K562 (cell line): ENCODE measurements at regions not wholly inside any gene's neighbourhood (a gene's known extent, or its start where the extent isn't known, plus 50 kb on each side); places are given as distances from the start of the nearest gene placed in this dataset.

Experiments
- ATAC-seq: fragments of 200-7000 bp; cut with Tn5 transposase; 3 replicates; pipeline ENCODE4 v1.9.1; 2020; ENCODE audit warnings: moderate library complexity
- BruUV-seq: library from RNA; stranded (reverse); fragments of 400-500 nt; replicated peaks from 2 replicates; lab custom pipeline; 2021; lab: Mats Ljungman, UMichigan
- CTCF ChIA-PET: fragments of 300-600 bp; formaldehyde crosslinking; extraction: SDS; loops from one replicate; lab custom pipeline; 2021; ENCODE audit warnings: low intra/inter-chr PET ratio; lab: Yijun Ruan, JAX
- POLR2A ChIA-PET: fragments of 300-600, 350-650 bp; sonication (Branson Sonifier 250); formaldehyde crosslinking; extraction: SDS; loops from one replicate; lab custom pipeline; 2021; ENCODE audit warnings: antibody characterized with exemption, inconsistent platforms; lab: Yijun Ruan, JAX
- DNase-seq, 4 experiments: peaks; one replicate each; pipeline versions ENCODE4 v3.0.0 to v3.0.0-alpha.2; 2011 to 2018; ENCODE audit warnings: low spot score in 3 of 4, mixed read lengths in 3 of 4; ENCODE audit errors: extremely low read depth in 1 of 4
- FAIRE-seq: peaks from 2 replicates; lab custom pipeline; 2011; peaks lifted over from hg19 to GRCh38; lab: Jason Lieb, UNC
- H2AFZ ChIP-seq: 2 replicates; pipeline ENCODE4 v1.6.0; 2011; ENCODE audit warnings: low read depth, low read length, control low read depth, inconsistent platforms
- H3K27ac ChIP-seq: fragments of 200-600 bp; 3 replicates; pipeline ENCODE4 v1.8.0; 2011; ENCODE audit warnings: low read depth, mild to moderate bottlenecking, control low read depth, inconsistent platforms, low read length, moderate library complexity, mixed read lengths; ENCODE audit errors: extremely low read depth
- H3K27me3 ChIP-seq, 2 experiments: fragments of 300-600 bp in 1 of 2; 2 replicates in 1 of 2; 3 replicates in 1 of 2; pipeline versions ENCODE4 v1.6.0 to v1.8.0; 2011; ENCODE audit warnings: inconsistent platforms in 2 of 2, low read length in 2 of 2, mild to moderate bottlenecking in 1 of 2, mixed read lengths in 1 of 2, moderate library complexity in 1 of 2; ENCODE audit not compliant: control insufficient read depth in 2 of 2, insufficient read depth in 2 of 2
- H3K36me3 ChIP-seq: fragments of 300-600 bp; 3 replicates; pipeline ENCODE4 v1.8.0; 2011; ENCODE audit warnings: mild to moderate bottlenecking, low read length, inconsistent platforms; ENCODE audit not compliant: control insufficient read depth, insufficient read depth
- H3K4me1 ChIP-seq, 2 experiments: fragments of 200-600 bp in 1 of 2; replicated peaks in 1 of 2; 2 replicates in 1 of 2; 3 replicates in 1 of 2; pipeline versions ENCODE4 v1.5.1 to v1.8.0; 2011; ENCODE audit warnings: inconsistent platforms in 2 of 2, low read length in 2 of 2, mild to moderate bottlenecking in 1 of 2, mixed read lengths in 1 of 2, moderate library complexity in 1 of 2; ENCODE audit not compliant: control insufficient read depth in 2 of 2, insufficient read depth in 2 of 2
- H3K4me2 ChIP-seq: 2 replicates; pipeline ENCODE4 v1.6.1; 2011; ENCODE audit warnings: low read length, control low read depth, inconsistent platforms, mixed read lengths; ENCODE audit not compliant: insufficient read depth
- H3K4me3 ChIP-seq: fragments of 200-600 bp; sonication (generic), shearing (Covaris generic); 2 replicates; pipeline ENCODE4 v1.5.1; 2016; ENCODE audit warnings: control low read depth, inconsistent platforms
- H3K79me2 ChIP-seq: fragments of 200-600 bp; 3 replicates; pipeline ENCODE4 v1.8.0; 2011; ENCODE audit warnings: low read length, inconsistent platforms; ENCODE audit not compliant: control insufficient read depth, insufficient read depth
- H3K9ac ChIP-seq, 2 experiments: 2 replicates each; pipeline versions ENCODE4 v1.6.0 to v1.6.1; 2011; ENCODE audit warnings: low read depth in 2 of 2, low read length in 2 of 2, control low read depth in 1 of 2, inconsistent platforms in 1 of 2, mild to moderate bottlenecking in 1 of 2, mixed read lengths in 1 of 2; ENCODE audit not compliant: insufficient read depth in 1 of 2
- H3K9me1 ChIP-seq: one replicate; pipeline ENCODE4 v1.6.0; 2011; ENCODE audit warnings: inconsistent platforms, mild to moderate bottlenecking, low read length, moderate library complexity; ENCODE audit not compliant: control insufficient read depth, insufficient read depth
- H3K9me3 ChIP-seq: replicated peaks from 2 replicates; pipeline ENCODE4 v1.5.1; 2011; ENCODE audit warnings: low read depth, low read length, inconsistent platforms; ENCODE audit not compliant: control insufficient read depth, insufficient read depth
- H4K20me1 ChIP-seq: replicated peaks from 2 replicates; pipeline ENCODE4 v1.6.1; 2011; ENCODE audit warnings: low read length, inconsistent platforms, mixed read lengths; ENCODE audit not compliant: control insufficient read depth, insufficient read depth
- BRF1 ChIP-seq: IDR thresholded peaks from 3 replicates; pipeline ENCODE4 v1.6.1; 2011; ENCODE audit warnings: borderline replicate concordance, mild to moderate bottlenecking; ENCODE audit not compliant: insufficient read length; ENCODE audit errors: extremely low read depth
- ETV1 ChIP-seq: fragments of 450-650 bp; conservative IDR thresholded peaks from 2 replicates; pipeline ENCODE4 v1.6.1; 2016; ENCODE audit warnings: missing genetic modification characterization, control low read depth, low read depth, missing compliant biosample characterization
- IFI16 ChIP-seq: fragments of 250-450 bp; sonication (Bioruptor Pico); IDR thresholded peaks from 2 replicates; pipeline ENCODE4 v2.1.2; 2022; ENCODE audit warnings: mild to moderate bottlenecking, inconsistent platforms
- KAT8 ChIP-seq: fragments of 450-650 bp; IDR thresholded peaks from 2 replicates; pipeline ENCODE4 v1.6.1; 2016; ENCODE audit warnings: low read depth, mild to moderate bottlenecking
- MAFF ChIP-seq: IDR thresholded peaks from 2 replicates; pipeline ENCODE4 v1.6.1; 2012; ENCODE audit warnings: low read length, improper control_type of control experiment
- NFRKB ChIP-seq: fragments of 450-650 bp; IDR thresholded peaks from 2 replicates; pipeline ENCODE4 v1.6.1; 2016; ENCODE audit warnings: low read depth
- POU5F1 ChIP-seq: fragments of 150-350 bp; IDR thresholded peaks from 2 replicates; pipeline ENCODE4 v1.6.1; 2014; ENCODE audit warnings: borderline replicate concordance, low read length, low read depth, mild to moderate bottlenecking; ENCODE audit not compliant: partially characterized antibody
- RAD21 ChIP-seq, 2 experiments: fragments of 250-450 bp in 1 of 2; fragments of 450-650 bp in 1 of 2; sonication (Bioruptor Pico) in 1 of 2; formaldehyde crosslinking in 1 of 2; IDR thresholded peaks in 1 of 2; conservative IDR thresholded peaks in 1 of 2; 2 replicates each; pipeline versions ENCODE4 v1.4.0 to v1.8.0; 2020 to 2022; ENCODE audit warnings: mild to moderate bottlenecking in 2 of 2, moderate library complexity in 1 of 2
- RBM25 ChIP-seq: fragments of 200-400 bp; formaldehyde crosslinking; IDR thresholded peaks from 2 replicates; pipeline ENCODE4 v1.6.1; 2018; ENCODE audit warnings: low read length, low read depth, moderate library complexity; ENCODE audit not compliant: severe bottlenecking
- ZBTB1 ChIP-seq: sonication (generic); formaldehyde crosslinking; IDR thresholded peaks from 2 replicates; pipeline ENCODE4 v1.8.1; 2023; ENCODE audit warnings: missing genetic modification reagents, low read depth, mild to moderate bottlenecking, borderline replicate concordance
- WGBS: fragments of 100-300 bp; shearing (Covaris generic); methylation state at CpG from one replicate; pipeline ENCODE4 v1.1.6; 2016; ENCODE audit warnings: low coverage, mixed read lengths; ENCODE audit not compliant: insufficient coverage; ENCODE audit errors: missing lambda C conversion rate; 5-methylcytosine and 5-hydroxymethylcytosine counted together
- in situ Hi-C: fragments of 300-500 bp; cut with MboI; formaldehyde crosslinking; loops from 4 replicates; pipeline ENCODE4 v1.15.0; 2018; ENCODE audit warnings: inconsistent platforms, mixed read lengths
- intact Hi-C: fragments of 100-400 bp; cut with micrococcal nuclease; formaldehyde crosslinking; loops from 2 replicates; pipeline ENCODE4 v1.14.2; 2022
- TF ChIP-seq, protein P1 (sequence below): fragments of 450-650 bp; formaldehyde crosslinking; IDR thresholded peaks from 2 replicates; pipeline ENCODE4 v1.4.0; 2020; ENCODE audit warnings: mild to moderate bottlenecking, moderate library complexity
- TF ChIP-seq, protein P2 (sequence below): fragments of 250-450 bp; sonication (Bioruptor Pico); IDR thresholded peaks from 2 replicates; pipeline ENCODE4 v1.4.0; 2020; ENCODE audit warnings: borderline replicate concordance
- TF ChIP-seq, protein P3 (sequence below), 3 experiments: fragments of 200-800 bp in 1 of 3; sonication (Bioruptor generic) in 1 of 3; sonication (generic) in 1 of 3; formaldehyde crosslinking in 1 of 3; IDR thresholded peaks; 2 replicates each; pipeline versions ENCODE4 v1.6.1 to v1.8.0; 2016 to 2022; ENCODE audit warnings: mild to moderate bottlenecking in 2 of 3, missing compliant biosample characterization in 2 of 3, missing genetic modification characterization in 2 of 3, missing genetic modification reagents in 1 of 3
- TF ChIP-seq, protein P4 (sequence below): IDR thresholded peaks from 2 replicates; pipeline ENCODE4 v1.6.1; 2011; ENCODE audit not compliant: insufficient read length; ENCODE audit errors: extremely low read depth
- TF ChIP-seq, protein P5 (sequence below): fragments of 250-450 bp; sonication (Bioruptor Pico); IDR thresholded peaks from 2 replicates; pipeline ENCODE4 v1.8.0; 2021; ENCODE audit warnings: mild to moderate bottlenecking, moderate library complexity

DNA sequence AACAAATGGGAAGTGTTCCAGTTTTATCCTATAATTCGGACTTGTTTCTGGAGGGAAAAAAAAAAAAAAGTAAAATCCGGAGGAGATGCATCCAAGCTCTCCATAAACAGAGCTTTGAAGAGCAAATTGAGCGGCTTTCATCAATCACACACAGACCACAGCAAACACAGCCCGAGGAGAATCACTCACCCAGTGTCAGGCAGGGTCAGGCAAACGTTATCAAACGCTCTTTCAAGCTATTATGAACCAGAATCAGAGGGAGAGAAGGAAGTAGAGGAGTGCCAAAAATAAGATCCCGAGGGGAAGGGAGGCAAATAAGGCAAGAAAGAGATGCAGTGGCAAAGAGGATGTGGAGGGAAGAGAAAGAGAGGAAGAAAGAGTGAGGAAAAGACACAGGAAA, 188.3 kb upstream of the CAMK1G start:
- Histone ChIP-seq H3K79me2 (no peaks in the 10 kb centered on the region), H3K27me3 (peaks cover 0 to 5% of the 10 kb centered on the region in 2 experiments; a peak in 2 of 5 replicates), H3K4me1 (no peaks in the 10 kb centered on the region), H4K20me1 (no peaks in the 10 kb centered on the region; the same call in 1 of the 2 replicates), H3K9me1 (no peaks in the 10 kb centered on the region), H3K4me2 (no peak overlapping the region), H3K9me3 (no peaks in the 10 kb centered on the region), H3K9ac (no peak overlapping the region), H3K27ac (no peak overlapping the region), H3K36me3 (no peaks in the 10 kb centered on the region), H2AFZ (no peak overlapping the region), H3K4me3 (no peak overlapping the region)
- DNase-seq (no peak), ATAC-seq (no peak), FAIRE-seq (no peak)
- POLR2A ChIA-PET = interaction anchor here (0.6 kb wide), 1 partner anchor 15 kb away, joined by 6 read pairs; no protein-coding TSS in a partner anchor
- intact Hi-C loops (no loop called here), in situ Hi-C loops (no loop called here)
- 0% methylated on average over 7 of the region's 7 CpGs for WGBS
- CTCF ChIA-PET = interaction anchor here (0.6 kb wide), 1 partner anchor 1299 kb away, joined by 3 read pairs; no protein-coding TSS in a partner anchor
- BruUV-seq = no TSS peak
- TF ChIP-seq BRF1 (no peak), IFI16 (CRISPR knock-in tag) (no peak), MAFF (no peak), POU5F1 (no peak), RAD21 (CRISPR knock-in tag; conservative IDR thresholded peaks at IDR 0.05 in 1 of 2, IDR thresholded peaks at IDR 0.05 in 1 of 2) (no peak), ETV1 (tag) (no peak), KAT8 (no peak), NFRKB (no peak), ZBTB1 (no peak), RBM25 (no peak)
- TF ChIP-seq, protein P1, sequence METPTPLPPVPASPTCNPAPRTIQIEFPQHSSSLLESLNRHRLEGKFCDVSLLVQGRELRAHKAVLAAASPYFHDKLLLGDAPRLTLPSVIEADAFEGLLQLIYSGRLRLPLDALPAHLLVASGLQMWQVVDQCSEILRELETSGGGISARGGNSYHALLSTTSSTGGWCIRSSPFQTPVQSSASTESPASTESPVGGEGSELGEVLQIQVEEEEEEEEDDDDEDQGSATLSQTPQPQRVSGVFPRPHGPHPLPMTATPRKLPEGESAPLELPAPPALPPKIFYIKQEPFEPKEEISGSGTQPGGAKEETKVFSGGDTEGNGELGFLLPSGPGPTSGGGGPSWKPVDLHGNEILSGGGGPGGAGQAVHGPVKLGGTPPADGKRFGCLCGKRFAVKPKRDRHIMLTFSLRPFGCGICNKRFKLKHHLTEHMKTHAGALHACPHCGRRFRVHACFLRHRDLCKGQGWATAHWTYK (CRISPR knock-in tag) = no peak
- TF ChIP-seq, protein P2, sequence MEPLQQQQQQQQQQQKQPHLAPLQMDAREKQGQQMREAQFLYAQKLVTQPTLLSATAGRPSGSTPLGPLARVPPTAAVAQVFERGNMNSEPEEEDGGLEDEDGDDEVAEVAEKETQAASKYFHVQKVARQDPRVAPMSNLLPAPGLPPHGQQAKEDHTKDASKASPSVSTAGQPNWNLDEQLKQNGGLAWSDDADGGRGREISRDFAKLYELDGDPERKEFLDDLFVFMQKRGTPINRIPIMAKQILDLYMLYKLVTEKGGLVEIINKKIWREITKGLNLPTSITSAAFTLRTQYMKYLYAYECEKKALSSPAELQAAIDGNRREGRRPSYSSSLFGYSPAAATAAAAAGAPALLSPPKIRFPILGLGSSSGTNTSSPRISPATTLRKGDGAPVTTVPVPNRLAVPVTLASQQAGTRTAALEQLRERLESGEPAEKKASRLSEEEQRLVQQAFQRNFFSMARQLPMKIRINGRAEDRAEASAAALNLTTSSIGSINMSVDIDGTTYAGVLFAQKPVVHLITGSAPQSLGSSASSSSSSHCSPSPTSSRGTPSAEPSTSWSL (CRISPR knock-in tag) = no peak
- TF ChIP-seq, protein P3, sequence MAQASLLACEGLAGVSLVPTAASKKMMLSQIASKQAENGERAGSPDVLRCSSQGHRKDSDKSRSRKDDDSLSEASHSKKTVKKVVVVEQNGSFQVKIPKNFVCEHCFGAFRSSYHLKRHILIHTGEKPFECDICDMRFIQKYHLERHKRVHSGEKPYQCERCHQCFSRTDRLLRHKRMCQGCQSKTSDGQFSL (CRISPR knock-in tag; IDR thresholded peaks at IDR 0.05) = no peak
- TF ChIP-seq, protein P3 (tag; IDR thresholded peaks at IDR 0.05) = no peak
- TF ChIP-seq, protein P4, sequence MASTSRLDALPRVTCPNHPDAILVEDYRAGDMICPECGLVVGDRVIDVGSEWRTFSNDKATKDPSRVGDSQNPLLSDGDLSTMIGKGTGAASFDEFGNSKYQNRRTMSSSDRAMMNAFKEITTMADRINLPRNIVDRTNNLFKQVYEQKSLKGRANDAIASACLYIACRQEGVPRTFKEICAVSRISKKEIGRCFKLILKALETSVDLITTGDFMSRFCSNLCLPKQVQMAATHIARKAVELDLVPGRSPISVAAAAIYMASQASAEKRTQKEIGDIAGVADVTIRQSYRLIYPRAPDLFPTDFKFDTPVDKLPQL = no peak
- TF ChIP-seq, protein P5, sequence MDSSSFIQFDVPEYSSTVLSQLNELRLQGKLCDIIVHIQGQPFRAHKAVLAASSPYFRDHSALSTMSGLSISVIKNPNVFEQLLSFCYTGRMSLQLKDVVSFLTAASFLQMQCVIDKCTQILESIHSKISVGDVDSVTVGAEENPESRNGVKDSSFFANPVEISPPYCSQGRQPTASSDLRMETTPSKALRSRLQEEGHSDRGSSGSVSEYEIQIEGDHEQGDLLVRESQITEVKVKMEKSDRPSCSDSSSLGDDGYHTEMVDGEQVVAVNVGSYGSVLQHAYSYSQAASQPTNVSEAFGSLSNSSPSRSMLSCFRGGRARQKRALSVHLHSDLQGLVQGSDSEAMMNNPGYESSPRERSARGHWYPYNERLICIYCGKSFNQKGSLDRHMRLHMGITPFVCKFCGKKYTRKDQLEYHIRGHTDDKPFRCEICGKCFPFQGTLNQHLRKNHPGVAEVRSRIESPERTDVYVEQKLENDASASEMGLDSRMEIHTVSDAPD = no peak
